GM18511 (cell line): ENCODE measurements at regions not wholly inside any gene's neighbourhood (a gene's known extent, or its start where the extent isn't known, plus 50 kb on each side); places are given as distances from the start of the nearest gene placed in this dataset.
A peak's percentile ranks its signal among the peaks of the same experiment; 100 is the strongest.
"Not testable (repeated sequence)": the region's sequence is repeated elsewhere in the genome, so short reads cannot be mapped to it uniquely, and the experiment has no call there.

Experiments
- ATAC-seq: cut with Tn5 transposase; IDR thresholded peaks from one replicate; pipeline ENCODE4 v1.9.1; 2021; ENCODE audit warnings: mild to moderate bottlenecking, moderate library complexity; ENCODE audit not compliant: unreplicated experiment

DNA sequence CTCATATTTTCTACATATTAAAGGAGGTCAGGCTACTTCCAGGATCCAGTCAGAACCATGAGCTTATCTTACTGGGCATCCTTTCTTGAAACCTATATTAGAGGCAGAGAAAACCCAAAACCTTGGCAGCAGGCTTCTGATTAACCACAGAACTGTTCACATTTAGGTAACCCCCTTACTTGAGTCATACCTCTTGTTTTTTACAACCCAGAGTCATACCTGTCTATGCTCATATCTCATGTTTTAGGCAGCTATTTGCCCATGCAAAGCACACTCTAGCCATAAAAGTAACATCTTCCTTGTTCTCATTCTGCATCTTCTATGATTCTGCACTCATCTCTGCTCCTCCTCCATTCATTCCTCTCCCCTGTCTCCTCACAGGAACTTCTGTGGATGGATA lies 138.0 kb upstream of the SMIM31 start:
- no peak for ATAC-seq

DNA sequence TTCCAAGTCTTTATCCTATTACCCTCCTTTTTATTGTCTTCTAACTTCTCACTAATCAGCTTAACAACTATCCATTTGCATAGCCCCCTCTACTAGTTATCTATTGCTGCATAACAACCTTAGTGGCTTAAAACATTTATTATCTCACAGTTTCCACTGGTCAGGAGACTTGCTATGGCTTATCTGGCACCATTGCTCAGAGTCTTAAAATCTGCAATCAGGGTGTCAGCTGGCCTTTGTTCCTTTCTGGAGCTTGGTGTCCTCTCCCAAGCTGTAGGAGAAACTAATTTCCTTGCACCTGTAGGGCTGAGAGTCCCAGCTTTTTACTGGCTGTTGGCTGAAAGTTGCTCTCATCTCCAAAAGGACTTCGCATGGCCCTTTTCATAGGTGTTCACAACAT lies 137.0 kb upstream of the SMIM31 start:
- no peak for ATAC-seq

DNA sequence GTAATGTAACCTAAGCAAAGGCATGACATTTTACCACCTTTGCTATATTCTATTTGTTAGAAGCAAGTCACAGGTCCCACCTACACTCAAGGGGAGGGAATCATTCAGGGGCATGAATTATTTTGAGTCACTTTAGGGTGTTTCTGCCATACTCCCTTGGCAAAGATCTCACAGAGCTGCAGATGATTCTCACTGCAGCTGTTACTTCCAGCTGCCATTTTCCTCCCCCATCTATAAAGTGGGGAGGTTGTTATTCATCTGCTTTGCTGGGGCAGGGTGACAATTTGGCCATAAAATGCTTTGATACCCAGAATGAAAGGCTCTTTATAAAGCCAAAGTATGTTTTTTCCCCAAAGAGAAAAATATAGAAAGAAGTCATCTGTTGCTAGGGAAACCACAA lies 136.5 kb upstream of the SMIM31 start:
- ATAC-seq = no peak

DNA sequence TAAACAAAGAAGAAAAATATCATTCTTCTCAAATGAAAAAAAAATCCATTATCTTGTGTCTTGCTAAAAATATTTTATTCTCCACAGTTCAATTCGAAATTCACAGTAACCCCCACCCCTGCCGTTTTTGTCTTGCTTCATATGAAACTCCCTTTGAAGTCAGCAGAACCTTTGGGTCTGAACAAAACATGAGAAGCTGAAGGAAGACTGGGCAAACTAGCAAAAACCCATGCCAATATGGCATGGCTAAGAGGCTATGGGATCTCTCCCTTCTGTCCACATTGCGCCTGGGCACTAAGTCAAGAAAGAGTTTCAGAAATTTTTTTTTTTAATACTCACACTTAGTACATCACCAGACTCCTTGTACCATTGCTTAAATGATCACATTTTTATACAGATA lies 136.0 kb upstream of the SMIM31 start:
- no peak for ATAC-seq

DNA sequence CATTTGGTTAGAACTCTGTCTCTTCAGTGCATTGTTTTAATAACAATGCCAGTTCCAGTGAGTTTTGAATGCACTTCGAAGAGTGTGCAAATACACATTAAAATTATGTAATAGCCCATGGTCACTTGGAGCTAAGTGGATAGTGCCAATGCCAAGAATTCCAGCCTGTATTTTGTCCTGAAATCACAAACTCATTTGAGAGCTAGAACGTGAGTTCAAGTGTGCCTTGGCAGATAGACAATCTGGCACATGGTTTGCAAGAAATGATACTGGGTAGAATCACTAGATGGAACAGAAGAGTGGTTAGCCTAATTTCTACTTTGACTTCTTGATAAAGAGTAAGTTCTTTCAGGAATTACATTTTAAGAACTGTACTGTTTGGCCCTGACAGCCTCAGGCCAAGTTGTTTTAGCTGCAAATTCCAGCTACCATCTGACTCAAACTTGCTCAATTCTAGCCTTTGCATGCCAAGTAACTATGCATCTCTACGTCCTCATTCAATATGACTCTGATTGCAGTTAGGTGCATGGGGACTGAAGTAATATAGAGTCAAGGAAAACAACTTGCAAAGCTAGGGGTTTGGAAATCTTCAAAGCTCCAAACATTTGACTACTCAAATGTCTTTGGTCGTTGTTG lies 131.9 kb upstream of the SMIM31 start:
- no peak for ATAC-seq

DNA sequence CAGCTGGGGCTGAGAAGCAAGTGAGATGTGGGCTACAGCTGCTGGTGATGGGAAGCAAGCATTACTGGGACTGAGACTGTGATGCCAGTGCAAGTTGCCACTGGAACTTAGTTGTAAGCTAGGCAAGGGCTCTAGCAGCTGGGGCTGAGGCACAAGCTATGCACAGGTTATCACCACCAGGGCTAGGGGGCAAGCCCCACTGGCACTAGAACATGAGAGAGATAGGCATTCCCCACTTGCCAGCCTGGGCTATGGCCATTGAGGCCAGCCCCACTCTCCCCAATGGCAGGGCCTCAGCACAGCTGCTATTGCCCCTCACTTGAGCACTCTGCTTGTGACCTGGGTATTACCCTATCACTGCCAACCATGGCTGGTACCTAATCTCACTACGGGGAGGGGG lies 130.8 kb upstream of the SMIM31 start:
- no peak for ATAC-seq

DNA sequence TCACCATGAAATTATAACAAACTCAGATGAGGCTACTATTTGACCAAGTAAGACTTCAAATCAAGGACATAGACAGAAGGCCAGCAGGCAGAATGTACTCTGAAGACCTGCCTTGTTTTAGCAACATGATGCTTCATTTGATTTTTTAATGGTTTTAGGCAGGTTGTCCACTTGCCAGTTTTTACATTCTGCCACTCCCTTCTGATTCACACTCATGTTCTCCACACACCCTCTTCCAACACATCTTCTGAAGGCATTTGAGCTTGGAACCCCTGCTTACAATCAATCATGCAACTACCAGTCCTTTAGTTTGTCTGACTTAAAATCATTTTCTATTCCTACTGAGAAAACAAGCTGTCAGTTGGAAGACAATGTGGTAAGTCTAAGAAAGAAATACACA lies 114.9 kb upstream of the SMIM31 start:
- no peak for ATAC-seq

DNA sequence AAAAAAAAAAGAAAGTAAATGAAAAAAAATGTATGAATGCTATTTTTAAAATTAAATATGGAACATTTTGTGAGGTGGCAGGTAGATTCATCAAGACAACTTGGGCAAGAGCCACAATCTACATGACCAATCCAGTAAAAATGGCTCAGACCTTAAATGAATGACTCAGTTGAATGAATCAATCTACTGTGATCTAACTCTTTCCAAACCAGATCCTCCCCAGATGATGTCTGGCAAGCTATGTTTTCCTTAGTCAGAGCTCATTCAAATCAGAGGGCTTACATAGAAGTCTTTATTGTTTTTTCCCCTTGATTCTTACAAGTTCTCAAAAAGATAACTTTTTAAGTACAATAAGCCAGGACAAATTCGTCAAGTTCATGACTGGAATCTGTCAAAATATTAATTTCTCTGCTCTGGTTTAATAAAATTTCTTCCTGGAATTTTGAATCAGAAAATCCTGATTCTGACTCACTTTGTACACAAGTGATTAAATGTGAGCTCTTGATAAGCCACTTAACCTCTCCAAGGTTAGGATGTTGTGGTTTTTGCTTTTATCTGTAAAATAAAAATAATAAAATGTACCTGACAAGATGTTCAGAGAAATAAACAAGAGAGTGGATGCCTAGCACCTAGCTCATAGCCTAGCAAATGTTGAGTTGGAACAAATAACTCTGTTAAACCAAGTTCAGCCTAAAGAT lies 105.6 kb upstream of the SMIM31 start:
- no peak for ATAC-seq

DNA sequence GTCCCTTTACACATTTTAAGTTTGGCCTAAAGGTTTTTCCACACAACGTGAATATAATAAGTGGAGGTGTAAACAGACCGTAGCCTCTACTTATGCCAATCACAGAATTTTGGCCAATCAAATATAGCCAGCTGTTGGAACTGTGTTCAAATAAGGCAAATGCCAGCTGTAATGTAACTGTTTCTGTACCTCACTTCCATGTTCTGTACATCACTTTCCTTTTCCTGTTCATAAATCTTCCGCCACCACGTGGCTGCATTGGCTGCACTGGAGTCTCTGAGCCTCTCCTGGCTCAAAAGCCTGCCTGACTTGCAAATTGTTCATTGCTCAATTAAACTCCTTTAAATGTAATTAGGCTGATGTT lies 105.1 kb upstream of the SMIM31 start:
- ATAC-seq = no peak

DNA sequence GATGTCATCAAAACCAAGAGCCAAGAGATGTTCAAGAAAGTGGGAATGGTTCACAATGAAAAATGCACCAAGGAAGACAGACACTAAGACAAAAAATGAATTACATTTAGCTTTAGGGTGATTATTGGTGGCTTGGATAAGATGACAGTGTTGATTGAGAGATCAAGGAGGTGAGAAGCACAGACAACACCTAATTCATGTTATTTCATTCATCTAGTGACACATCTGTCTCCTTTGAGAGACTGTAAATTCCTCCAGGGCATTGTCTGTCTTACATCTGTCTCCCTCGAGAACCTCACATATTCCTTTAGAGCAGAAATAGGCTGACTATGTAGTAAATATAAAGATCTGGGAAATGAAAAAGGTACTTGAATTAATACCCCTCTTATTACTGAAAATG lies 94.2 kb upstream of the SMIM31 start:
- ATAC-seq = no peak

DNA sequence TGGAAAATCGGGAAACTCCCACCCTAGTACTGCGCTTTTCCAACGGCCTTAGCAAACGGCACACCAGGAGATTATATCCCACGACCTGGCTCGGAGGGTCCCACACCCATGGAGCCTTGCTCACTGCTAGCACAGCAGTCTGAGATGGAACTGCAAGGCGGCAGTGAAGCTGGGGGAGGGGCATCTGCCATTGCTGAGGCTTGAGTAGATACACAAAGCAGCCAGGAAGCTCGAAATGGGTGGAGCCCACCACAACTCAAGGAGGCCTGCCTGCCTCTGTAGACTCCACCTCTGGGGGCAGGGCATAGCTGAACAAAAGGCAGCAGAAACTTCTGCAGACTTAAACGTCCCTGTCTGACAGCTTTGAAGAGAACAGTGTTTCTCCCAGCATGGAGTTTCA lies 77.8 kb upstream of the SMIM31 start:
- not testable (repeated sequence) for ATAC-seq

DNA sequence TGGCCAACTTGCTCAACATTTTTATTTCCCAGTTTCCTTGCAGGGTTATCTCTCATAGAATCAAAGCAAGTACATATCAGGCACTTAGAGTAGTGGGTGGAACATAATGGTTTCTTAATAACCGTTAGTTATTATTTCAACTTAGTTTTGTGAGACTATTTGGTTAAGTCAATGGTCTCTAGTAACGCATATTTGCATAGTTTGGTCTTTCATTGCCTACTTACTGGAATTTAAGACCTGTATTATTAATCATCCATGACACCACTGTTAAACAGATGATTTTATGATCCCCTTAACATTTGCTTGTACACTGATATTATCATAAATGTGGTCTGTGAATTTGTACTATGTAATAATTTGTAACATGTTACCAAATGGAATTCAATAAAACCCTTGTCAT lies 70.9 kb upstream of the SMIM31 start:
- ATAC-seq = no peak

DNA sequence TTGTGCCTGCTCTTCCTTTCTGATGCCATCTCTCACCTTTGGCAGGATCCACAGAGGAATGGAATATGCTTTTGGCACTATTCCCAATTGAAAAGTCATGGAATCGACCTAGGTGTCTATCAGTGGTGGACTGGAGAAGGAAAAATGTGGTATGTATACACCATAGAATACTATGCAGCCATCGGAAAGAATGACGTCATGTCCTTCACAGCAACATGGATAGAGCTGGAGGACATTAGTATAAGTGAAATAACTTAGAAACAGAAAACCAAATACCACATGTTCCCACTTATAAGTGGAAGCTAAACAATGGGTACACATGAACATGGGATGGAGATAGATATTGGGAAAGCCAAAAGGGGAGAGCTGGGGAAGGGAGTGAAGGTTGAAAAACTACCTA lies 58.3 kb upstream of the SMIM31 start:
- ATAC-seq = no peak

DNA sequence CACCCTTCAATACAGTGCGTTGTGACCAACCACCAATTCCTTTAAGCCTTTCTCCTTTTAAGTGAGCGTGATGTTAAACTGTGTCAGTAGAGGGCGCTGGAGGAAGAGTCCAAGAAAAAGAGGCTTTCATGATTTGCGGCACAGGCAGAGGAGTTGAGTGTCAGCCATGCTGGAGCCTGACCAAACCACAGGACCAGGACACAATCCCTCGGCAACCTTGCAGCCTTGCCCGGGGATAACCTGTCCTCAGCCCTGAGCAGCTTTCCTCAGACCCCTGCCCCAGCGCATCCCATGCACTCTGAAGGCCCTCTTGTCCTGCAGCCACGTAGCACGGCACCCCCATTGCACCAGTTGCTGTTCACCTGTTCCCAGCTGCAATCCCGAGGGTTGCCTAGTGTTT lies 53.5 kb upstream of the SMIM31 start:
- ATAC-seq = no peak

DNA sequence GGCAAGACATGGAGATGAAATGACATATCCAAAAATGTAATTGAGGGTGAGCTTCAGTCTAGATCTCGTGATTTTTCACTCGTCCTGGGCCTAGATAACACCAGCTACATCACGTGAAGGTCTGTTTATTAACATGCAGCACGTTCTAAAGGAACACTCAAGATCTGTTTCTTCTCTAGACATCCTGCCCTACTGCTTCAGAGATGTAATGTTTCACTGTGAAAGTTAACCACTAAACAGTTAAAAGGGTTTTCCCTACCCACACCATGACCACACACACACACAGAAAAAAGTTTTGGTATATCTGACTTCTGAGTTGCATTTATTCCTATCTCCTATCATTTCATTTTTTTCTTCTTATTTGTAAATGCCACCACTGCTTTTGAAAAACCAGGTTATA lies 52.3 kb upstream of the SMIM31 start:
- ATAC-seq = peak; percentile 72
